ENCODE measurements at regions not wholly inside any gene's neighbourhood (a gene's known extent, or its start where the extent isn't known, plus 50 kb on each side); places are given as distances from the start of the nearest gene placed in this dataset.

DNA sequence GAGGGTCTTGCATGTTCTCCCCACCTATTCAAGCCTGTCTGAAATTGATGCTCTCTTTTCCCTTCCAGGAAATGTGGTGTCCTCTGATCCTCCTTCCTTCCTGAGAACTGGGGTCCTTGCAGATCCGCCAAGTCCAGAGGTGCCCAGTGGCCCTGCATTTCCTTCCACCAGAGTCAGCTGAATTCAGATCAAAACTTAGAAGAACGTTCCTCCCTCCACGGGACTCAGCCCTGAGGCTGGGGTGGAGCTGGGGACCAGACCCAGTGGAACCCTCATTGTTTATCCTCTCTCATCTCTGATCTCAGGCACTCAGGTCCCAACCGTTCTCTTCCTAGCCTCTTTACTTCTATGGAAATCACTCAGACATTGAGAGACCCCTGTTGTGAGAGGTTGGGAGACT is 477.3 kb downstream of the TSHZ3 start:
- TF ChIP-seq, protein P1, sequence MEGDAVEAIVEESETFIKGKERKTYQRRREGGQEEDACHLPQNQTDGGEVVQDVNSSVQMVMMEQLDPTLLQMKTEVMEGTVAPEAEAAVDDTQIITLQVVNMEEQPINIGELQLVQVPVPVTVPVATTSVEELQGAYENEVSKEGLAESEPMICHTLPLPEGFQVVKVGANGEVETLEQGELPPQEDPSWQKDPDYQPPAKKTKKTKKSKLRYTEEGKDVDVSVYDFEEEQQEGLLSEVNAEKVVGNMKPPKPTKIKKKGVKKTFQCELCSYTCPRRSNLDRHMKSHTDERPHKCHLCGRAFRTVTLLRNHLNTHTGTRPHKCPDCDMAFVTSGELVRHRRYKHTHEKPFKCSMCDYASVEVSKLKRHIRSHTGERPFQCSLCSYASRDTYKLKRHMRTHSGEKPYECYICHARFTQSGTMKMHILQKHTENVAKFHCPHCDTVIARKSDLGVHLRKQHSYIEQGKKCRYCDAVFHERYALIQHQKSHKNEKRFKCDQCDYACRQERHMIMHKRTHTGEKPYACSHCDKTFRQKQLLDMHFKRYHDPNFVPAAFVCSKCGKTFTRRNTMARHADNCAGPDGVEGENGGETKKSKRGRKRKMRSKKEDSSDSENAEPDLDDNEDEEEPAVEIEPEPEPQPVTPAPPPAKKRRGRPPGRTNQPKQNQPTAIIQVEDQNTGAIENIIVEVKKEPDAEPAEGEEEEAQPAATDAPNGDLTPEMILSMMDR (conservative IDR thresholded peaks at IDR 0.05; ENCODE audit: low read depth in 2 of 2), result no peak
- no peak for TF ChIP-seq POLR2AphosphoS5 (IDR thresholded peaks at IDR 0.05; ENCODE audit: low read depth)
- TF ChIP-seq, protein P2, sequence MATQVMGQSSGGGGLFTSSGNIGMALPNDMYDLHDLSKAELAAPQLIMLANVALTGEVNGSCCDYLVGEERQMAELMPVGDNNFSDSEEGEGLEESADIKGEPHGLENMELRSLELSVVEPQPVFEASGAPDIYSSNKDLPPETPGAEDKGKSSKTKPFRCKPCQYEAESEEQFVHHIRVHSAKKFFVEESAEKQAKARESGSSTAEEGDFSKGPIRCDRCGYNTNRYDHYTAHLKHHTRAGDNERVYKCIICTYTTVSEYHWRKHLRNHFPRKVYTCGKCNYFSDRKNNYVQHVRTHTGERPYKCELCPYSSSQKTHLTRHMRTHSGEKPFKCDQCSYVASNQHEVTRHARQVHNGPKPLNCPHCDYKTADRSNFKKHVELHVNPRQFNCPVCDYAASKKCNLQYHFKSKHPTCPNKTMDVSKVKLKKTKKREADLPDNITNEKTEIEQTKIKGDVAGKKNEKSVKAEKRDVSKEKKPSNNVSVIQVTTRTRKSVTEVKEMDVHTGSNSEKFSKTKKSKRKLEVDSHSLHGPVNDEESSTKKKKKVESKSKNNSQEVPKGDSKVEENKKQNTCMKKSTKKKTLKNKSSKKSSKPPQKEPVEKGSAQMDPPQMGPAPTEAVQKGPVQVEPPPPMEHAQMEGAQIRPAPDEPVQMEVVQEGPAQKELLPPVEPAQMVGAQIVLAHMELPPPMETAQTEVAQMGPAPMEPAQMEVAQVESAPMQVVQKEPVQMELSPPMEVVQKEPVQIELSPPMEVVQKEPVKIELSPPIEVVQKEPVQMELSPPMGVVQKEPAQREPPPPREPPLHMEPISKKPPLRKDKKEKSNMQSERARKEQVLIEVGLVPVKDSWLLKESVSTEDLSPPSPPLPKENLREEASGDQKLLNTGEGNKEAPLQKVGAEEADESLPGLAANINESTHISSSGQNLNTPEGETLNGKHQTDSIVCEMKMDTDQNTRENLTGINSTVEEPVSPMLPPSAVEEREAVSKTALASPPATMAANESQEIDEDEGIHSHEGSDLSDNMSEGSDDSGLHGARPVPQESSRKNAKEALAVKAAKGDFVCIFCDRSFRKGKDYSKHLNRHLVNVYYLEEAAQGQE (IDR thresholded peaks at IDR 0.05; ENCODE audit: unreplicated experiment), result no peak
- no peak for TF ChIP-seq EZH2 (IDR thresholded peaks at IDR 0.05; ENCODE audit: low read depth, unreplicated experiment)
- TF ChIP-seq EZH2phosphoT487 (IDR thresholded peaks at IDR 0.05; ENCODE audit: unreplicated experiment), result no peak
- TF ChIP-seq JUNB (IDR thresholded peaks at IDR 0.05; ENCODE audit: unreplicated experiment), result no peak
- no peak for TF ChIP-seq CREB1 (CRISPR knock-in tag; IDR thresholded peaks at IDR 0.05; ENCODE audit: low read depth)
- TF ChIP-seq, protein P3, sequence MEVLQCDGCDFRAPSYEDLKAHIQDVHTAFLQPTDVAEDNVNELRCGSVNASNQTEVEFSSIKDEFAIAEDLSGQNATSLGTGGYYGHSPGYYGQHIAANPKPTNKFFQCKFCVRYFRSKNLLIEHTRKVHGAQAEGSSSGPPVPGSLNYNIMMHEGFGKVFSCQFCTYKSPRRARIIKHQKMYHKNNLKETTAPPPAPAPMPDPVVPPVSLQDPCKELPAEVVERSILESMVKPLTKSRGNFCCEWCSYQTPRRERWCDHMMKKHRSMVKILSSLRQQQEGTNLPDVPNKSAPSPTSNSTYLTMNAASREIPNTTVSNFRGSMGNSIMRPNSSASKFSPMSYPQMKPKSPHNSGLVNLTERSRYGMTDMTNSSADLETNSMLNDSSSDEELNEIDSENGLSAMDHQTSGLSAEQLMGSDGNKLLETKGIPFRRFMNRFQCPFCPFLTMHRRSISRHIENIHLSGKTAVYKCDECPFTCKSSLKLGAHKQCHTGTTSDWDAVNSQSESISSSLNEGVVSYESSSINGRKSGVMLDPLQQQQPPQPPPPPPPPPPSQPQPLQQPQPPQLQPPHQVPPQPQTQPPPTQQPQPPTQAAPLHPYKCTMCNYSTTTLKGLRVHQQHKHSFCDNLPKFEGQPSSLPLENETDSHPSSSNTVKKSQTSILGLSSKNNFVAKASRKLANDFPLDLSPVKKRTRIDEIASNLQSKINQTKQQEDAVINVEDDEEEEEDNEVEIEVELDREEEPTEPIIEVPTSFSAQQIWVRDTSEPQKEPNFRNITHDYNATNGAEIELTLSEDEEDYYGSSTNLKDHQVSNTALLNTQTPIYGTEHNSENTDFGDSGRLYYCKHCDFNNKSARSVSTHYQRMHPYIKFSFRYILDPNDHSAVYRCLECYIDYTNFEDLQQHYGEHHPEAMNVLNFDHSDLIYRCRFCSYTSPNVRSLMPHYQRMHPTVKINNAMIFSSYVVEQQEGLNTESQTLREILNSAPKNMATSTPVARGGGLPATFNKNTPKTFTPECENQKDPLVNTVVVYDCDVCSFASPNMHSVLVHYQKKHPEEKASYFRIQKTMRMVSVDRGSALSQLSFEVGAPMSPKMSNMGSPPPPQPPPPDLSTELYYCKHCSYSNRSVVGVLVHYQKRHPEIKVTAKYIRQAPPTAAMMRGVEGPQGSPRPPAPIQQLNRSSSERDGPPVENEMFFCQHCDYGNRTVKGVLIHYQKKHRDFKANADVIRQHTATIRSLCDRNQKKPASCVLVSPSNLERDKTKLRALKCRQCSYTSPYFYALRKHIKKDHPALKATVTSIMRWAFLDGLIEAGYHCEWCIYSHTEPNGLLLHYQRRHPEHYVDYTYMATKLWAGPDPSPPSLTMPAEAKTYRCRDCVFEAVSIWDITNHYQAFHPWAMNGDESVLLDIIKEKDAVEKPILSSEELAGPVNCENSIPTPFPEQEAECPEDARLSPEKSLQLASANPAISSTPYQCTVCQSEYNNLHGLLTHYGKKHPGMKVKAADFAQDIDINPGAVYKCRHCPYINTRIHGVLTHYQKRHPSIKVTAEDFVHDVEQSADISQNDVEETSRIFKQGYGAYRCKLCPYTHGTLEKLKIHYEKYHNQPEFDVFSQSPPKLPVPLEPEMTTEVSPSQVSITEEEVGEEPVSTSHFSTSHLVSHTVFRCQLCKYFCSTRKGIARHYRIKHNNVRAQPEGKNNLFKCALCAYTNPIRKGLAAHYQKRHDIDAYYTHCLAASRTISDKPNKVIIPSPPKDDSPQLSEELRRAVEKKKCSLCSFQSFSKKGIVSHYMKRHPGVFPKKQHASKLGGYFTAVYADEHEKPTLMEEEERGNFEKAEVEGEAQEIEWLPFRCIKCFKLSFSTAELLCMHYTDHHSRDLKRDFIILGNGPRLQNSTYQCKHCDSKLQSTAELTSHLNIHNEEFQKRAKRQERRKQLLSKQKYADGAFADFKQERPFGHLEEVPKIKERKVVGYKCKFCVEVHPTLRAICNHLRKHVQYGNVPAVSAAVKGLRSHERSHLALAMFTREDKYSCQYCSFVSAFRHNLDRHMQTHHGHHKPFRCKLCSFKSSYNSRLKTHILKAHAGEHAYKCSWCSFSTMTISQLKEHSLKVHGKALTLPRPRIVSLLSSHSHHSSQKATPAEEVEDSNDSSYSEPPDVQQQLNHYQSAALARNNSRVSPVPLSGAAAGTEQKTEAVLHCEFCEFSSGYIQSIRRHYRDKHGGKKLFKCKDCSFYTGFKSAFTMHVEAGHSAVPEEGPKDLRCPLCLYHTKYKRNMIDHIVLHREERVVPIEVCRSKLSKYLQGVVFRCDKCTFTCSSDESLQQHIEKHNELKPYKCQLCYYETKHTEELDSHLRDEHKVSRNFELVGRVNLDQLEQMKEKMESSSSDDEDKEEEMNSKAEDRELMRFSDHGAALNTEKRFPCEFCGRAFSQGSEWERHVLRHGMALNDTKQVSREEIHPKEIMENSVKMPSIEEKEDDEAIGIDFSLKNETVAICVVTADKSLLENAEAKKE (CRISPR knock-in tag; IDR thresholded peaks at IDR 0.05), result no peak
- TF ChIP-seq STAT1 (IDR thresholded peaks at IDR 0.05; ENCODE audit: unreplicated experiment), result no peak
- no peak for TF ChIP-seq NANOG (IDR thresholded peaks at IDR 0.05; ENCODE audit: borderline replicate concordance)
- no peak for TF ChIP-seq ZNF114 (CRISPR knock-in tag; IDR thresholded peaks at IDR 0.05)
